B cell (primary cell): ENCODE measurements at regions not wholly inside any gene's neighbourhood (a gene's known extent, or its start where the extent isn't known, plus 50 kb on each side); places are given as distances from the start of the nearest gene placed in this dataset.

Experiments
- ATAC-seq: fragments of 200-7000 bp; cut with Tn5 transposase; one replicate; pipeline ENCODE4 v1.10.0; 2021; ENCODE audit warnings: low read depth, mild to moderate bottlenecking, moderate number of reproducible peaks, moderate library complexity
- CTCF ChIA-PET: fragments of 350-600 bp; sonication (Branson Sonifier 250); formaldehyde crosslinking; loops from one replicate; lab custom pipeline; 2021; ENCODE audit warnings: antibody characterized with exemption, inconsistent platforms; lab: Charles Lee
- POLR2A ChIA-PET: fragments of 350-600 bp; sonication (Branson Sonifier 250); formaldehyde crosslinking; loops from one replicate; lab custom pipeline; 2021; ENCODE audit warnings: antibody characterized with exemption; lab: Charles Lee
- DNase-seq: peaks from one replicate; pipeline ENCODE4 v3.0.0; 2013
- H2AFZ ChIP-seq: 2 replicates; pipeline ENCODE4 v1.6.1; 2012; ENCODE audit warnings: mild to moderate bottlenecking, low read depth, low read length; ENCODE audit not compliant: insufficient read depth, poor library complexity, severe bottlenecking
- H3K27ac ChIP-seq, 2 donors: 1 replicate in 1 of 2; 2 replicates in 1 of 2; pipeline ENCODE4 v1.5.1; 2012 to 2013; ENCODE audit warnings: low read length in 2 of 2, mild to moderate bottlenecking in 2 of 2, moderate library complexity in 1 of 2
- H3K27me3 ChIP-seq, 4 experiments: fragments of 200-600 bp in 1 of 4; sonication (generic) in 1 of 4; replicated peaks in 1 of 4; 1 replicate in 2 of 4; 2 replicates in 2 of 4; pipeline versions ENCODE4 v1.6.1 to v1.7.0; 2013 to 2016; ENCODE audit warnings: low read length in 3 of 4, mild to moderate bottlenecking in 2 of 4, mixed read lengths in 1 of 4, moderate library complexity in 1 of 4; ENCODE audit not compliant: insufficient read depth in 4 of 4, control insufficient read depth in 3 of 4; ENCODE audit errors: control extremely low read depth in 1 of 4
- H3K36me3 ChIP-seq, 2 experiments: replicated peaks in 1 of 2; 1 replicate in 1 of 2; 2 replicates in 1 of 2; pipeline versions ENCODE4 v1.6.1 to v1.7.1; 2013; ENCODE audit warnings: low read length in 1 of 2; ENCODE audit not compliant: insufficient read depth in 2 of 2, control insufficient read depth in 1 of 2; ENCODE audit errors: control extremely low read depth in 1 of 2, extremely low read depth in 1 of 2
- H3K4me1 ChIP-seq, 2 donors: fragments of 200-600 bp in 1 of 2; sonication (generic) in 1 of 2; 1 replicate in 1 of 2; 2 replicates in 1 of 2; pipeline versions ENCODE4 v1.5.1 to v1.6.1; 2013 to 2017; ENCODE audit warnings: low read length in 2 of 2; ENCODE audit not compliant: control insufficient read depth in 2 of 2, insufficient read depth in 2 of 2
- H3K4me2 ChIP-seq: replicated peaks from 2 replicates; pipeline ENCODE3; 2012; ENCODE audit warnings: mild to moderate bottlenecking, low read depth, low read length; ENCODE audit not compliant: poor library complexity, severe bottlenecking
- H3K4me3 ChIP-seq, 5 experiments: fragments of 200-600 bp in 1 of 5; sonication (generic) in 1 of 5; 1 replicate in 3 of 5; 2 replicates in 2 of 5; pipeline versions ENCODE4 v1.5.1 to v1.7.0; 2011 to 2016; ENCODE audit warnings: low read length in 4 of 5, mild to moderate bottlenecking in 4 of 5, low read depth in 2 of 5, control low read depth in 1 of 5, moderate library complexity in 1 of 5; ENCODE audit not compliant: insufficient read depth in 1 of 5; ENCODE audit errors: control extremely low read depth in 1 of 5, extremely low read depth in 1 of 5
- H3K79me2 ChIP-seq: fragments of 200-600 bp; sonication (generic); one replicate; pipeline ENCODE4 v1.6.0; 2016; ENCODE audit warnings: low read length; ENCODE audit not compliant: control insufficient read depth, insufficient read depth
- H3K9ac ChIP-seq: fragments of 200-600 bp; sonication (generic); 2 replicates; pipeline ENCODE4 v1.6.1; 2017; ENCODE audit warnings: mild to moderate bottlenecking, low read length, moderate library complexity
- H3K9me3 ChIP-seq, 3 donors: one replicate each; pipeline versions ENCODE4 v1.6.1 to v1.7.1; 2013; ENCODE audit warnings: low read length in 2 of 3; ENCODE audit not compliant: control insufficient read depth in 2 of 3, insufficient read depth in 1 of 3; ENCODE audit errors: control extremely low read depth in 1 of 3
- H4K20me1 ChIP-seq: 2 replicates; pipeline ENCODE4 v1.6.0; 2012; ENCODE audit warnings: mild to moderate bottlenecking, low read length; ENCODE audit not compliant: insufficient read depth, control insufficient read depth, poor library complexity, severe bottlenecking
- H3K27ac Mint-ChIP-seq: one replicate; pipeline ENCODE4 v1.8.0; 2021; ENCODE audit warnings: mixed read lengths
- H3K27me3 Mint-ChIP-seq: one replicate; pipeline ENCODE4 v1.8.0; 2021; ENCODE audit warnings: mixed read lengths
- H3K4me1 Mint-ChIP-seq: one replicate; pipeline ENCODE4 v1.8.0; 2021; ENCODE audit warnings: mixed read lengths
- H3K4me3 Mint-ChIP-seq: one replicate; pipeline ENCODE4 v1.8.0; 2021; ENCODE audit warnings: mixed read lengths
- H3K9me3 Mint-ChIP-seq: one replicate; pipeline ENCODE4 v1.8.0; 2022; ENCODE audit warnings: mixed read lengths; ENCODE audit not compliant: insufficient read depth
- CTCF ChIP-seq: fragments of 200-600 bp; IDR thresholded peaks from one replicate; pipeline ENCODE4 v1.8.0; 2022; ENCODE audit warnings: antibody characterized with exemption, mild to moderate bottlenecking
- EZH2 ChIP-seq: IDR thresholded peaks from 2 replicates; pipeline ENCODE4 v1.6.1; 2012; ENCODE audit warnings: borderline replicate concordance, low read depth, mild to moderate bottlenecking, moderate library complexity, low read length; ENCODE audit not compliant: insufficient read depth, poor library complexity, severe bottlenecking
- WGBS: methylation state at CpG from one replicate; pipeline ENCODE4 v1.1.5; 2013; ENCODE audit warnings: missing lambda C conversion rate; ENCODE audit not compliant: insufficient coverage; 5-methylcytosine and 5-hydroxymethylcytosine counted together
- intact Hi-C: fragments of 100-400 bp; cut with micrococcal nuclease; formaldehyde crosslinking; loops from one replicate; pipeline ENCODE4 v1.10.0; 2022

- DNase-seq (no peak), ATAC-seq (no peak)
- Mint-ChIP-seq H3K27ac (no peak overlapping the region), H3K27me3 (peaks cover 2% of the 10 kb centered on the region), H3K4me1 (no peaks in the 10 kb centered on the region), H3K9me3 (peaks cover 4% of the 10 kb centered on the region), H3K4me3 (no peak overlapping the region)
- no peaks in the 10 kb centered on the region for H3K79me2 ChIP-seq
- no peak overlapping the region for H3K9ac ChIP-seq
- no peak overlapping the region for H3K27ac ChIP-seq
- H3K27me3 ChIP-seq: no peaks in the 10 kb centered on the region
- no peak overlapping the region for H3K4me2 ChIP-seq
- no peak overlapping the region for H3K4me3 ChIP-seq
- TF ChIP-seq CTCF (no peak), EZH2 (no peak)
- no peaks in the 10 kb centered on the region for H4K20me1 ChIP-seq
- POLR2A ChIA-PET: no interaction called here
- H2AFZ ChIP-seq: no peak overlapping the region
- CTCF ChIA-PET: no interaction called here
- no peaks in the 10 kb centered on the region for H3K4me1 ChIP-seq
- peaks cover 0 to 3% (median 0%) of the 10 kb centered on the region in 3 donors for H3K9me3 ChIP-seq
- H3K36me3 ChIP-seq: no peaks in the 10 kb centered on the region
- intact Hi-C loops: no loop called here
Measured at GRCh38 chr9:78479441-78479840, 182.5 kb downstream of the PSAT1 start.

GRCh38 chr9:78486661-78487060 lies 189.7 kb downstream of the PSAT1 start:
- Histone ChIP-seq H3K36me3 (no peaks in the 10 kb centered on the region), H4K20me1 (no peaks in the 10 kb centered on the region), H2AFZ (no peak overlapping the region), H3K9me3 (peaks cover 0 to 3% (median 2%) of the 10 kb centered on the region in 3 donors), H3K79me2 (no peaks in the 10 kb centered on the region), H3K9ac (no peak overlapping the region), H3K27ac (no peak overlapping the region), H3K4me3 (no peak overlapping the region), H3K27me3 (no peaks in the 10 kb centered on the region), H3K4me2 (no peak overlapping the region), H3K4me1 (no peaks in the 10 kb centered on the region)
- Mint-ChIP-seq H3K4me1 (no peaks in the 10 kb centered on the region), H3K9me3 (peaks cover 2% of the 10 kb centered on the region), H3K27me3 (peaks cover 4% of the 10 kb centered on the region), H3K27ac (no peak overlapping the region), H3K4me3 (no peak overlapping the region)
- WGBS: 86% methylated on average over 1 of the region's 2 CpGs
- no peak for TF ChIP-seq EZH2
- TF ChIP-seq CTCF: no peak
- ChIA-PET POLR2A (no interaction called here), CTCF (no interaction called here)
- ATAC-seq (no peak), DNase-seq (no peak)
- intact Hi-C loops: no loop called here
